ENCODE measurements at regions not wholly inside any gene's neighbourhood (a gene's known extent, or its start where the extent isn't known, plus 50 kb on each side); places are given as distances from the start of the nearest gene placed in this dataset.

DNA sequence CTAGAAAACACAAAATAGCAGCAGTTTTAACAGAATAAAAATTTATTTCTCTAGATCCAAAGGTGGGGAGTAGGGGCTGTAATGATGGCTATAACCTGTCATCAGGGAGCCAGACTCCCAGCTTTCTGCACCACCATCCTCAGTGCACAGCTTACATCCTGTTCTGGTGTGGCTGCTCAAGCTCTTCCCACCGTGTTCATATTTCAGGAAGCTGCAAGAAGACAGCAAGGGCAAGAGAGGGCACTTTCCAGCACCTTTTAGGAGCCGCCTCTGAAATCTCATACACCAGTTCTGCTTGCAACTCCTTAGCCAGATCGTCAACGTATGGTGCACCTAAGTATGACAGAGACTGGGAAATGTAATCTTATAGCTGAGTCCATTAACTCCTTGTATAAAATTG is 253.7 kb downstream of the CENPC start (continued):
- TF ChIP-seq, protein P1, sequence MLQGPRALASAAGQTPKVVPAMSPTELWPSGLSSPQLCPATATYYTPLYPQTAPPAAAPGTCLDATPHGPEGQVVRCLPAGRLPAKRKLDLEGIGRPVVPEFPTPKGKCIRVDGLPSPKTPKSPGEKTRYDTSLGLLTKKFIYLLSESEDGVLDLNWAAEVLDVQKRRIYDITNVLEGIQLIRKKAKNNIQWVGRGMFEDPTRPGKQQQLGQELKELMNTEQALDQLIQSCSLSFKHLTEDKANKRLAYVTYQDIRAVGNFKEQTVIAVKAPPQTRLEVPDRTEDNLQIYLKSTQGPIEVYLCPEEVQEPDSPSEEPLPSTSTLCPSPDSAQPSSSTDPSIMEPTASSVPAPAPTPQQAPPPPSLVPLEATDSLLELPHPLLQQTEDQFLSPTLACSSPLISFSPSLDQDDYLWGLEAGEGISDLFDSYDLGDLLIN (CRISPR knock-in tag; IDR thresholded peaks at IDR 0.05; ENCODE audit: borderline replicate concordance) = no peak

DNA sequence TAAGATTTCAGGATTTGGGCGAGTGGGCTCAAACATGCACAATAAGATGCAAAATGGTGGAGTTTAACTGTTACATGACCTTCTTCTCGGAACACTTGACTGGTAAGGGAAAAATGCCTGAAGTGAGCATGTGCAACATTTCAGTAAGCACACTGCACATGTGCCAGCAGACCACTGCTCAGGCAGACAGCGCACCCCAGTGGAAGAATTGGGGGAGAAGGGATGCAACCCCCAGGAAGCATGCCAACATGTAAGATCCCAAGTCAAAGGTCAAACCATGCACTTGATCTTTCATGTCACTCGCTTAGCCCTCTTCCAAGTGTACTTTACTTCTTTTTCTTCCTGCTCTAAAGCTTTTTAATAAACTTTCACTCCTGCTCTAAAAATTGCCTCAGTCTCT is 256.3 kb downstream of the CENPC start:
- no peak overlapping the region for H3K4me2 ChIP-seq (ENCODE audit: low read depth, low read length)
- no peaks in the 10 kb centered on the region for H3K27me3 ChIP-seq (ENCODE audit: control insufficient read depth in 1 of 2, insufficient read depth in 2 of 2, low read length in 2 of 2)
- H3K4me1 ChIP-seq (ENCODE audit: insufficient read depth, low read length) = no peaks in the 10 kb centered on the region
- ChIA-PET POLR2A (no interaction called here), CTCF (ENCODE audit: low intra/inter-chr PET ratio, low total read pairs) (no interaction called here)
- no peak overlapping the region for H2AFZ ChIP-seq (ENCODE audit: low read length)
- H3K27ac ChIP-seq (ENCODE audit: extremely low read length, insufficient read depth, low read length) = no peak overlapping the region
- FAIRE-seq (peak; percentile 26), ATAC-seq (peak; percentile 81), DNase-seq (ENCODE audit: low spot score) (peak; percentile 14)
- H3K36me3 ChIP-seq (replicated peaks in 1 of 2; ENCODE audit: control insufficient read depth in 1 of 2, insufficient read depth in 2 of 2, low read length in 2 of 2) = no peaks in the 10 kb centered on the region
- 0% methylated on average over 3 of the region's 4 CpGs for WGBS (ENCODE audit: low lambda C conversion rate)
- H3K4me3 ChIP-seq (replicated peaks in 1 of 3; ENCODE audit: insufficient read depth in 1 of 3, low read depth in 2 of 3, low read length in 3 of 3) = no peak overlapping the region
- no peaks in the 10 kb centered on the region for H3K9me3 ChIP-seq (ENCODE audit: low read length)
- no peaks in the 10 kb centered on the region for H4K20me1 ChIP-seq (ENCODE audit: insufficient read depth, low read length)
- no peaks in the 10 kb centered on the region for H3K79me2 ChIP-seq (ENCODE audit: insufficient read depth, low read length)
- intact Hi-C loops (cut with micrococcal nuclease; ENCODE audit: unreplicated experiment) (no loop called here), in situ Hi-C loops (cut with HindIII; ENCODE audit: extremely low pct_ligation_motif_present, low pct_unique_long_range_greater_than_20kb) (no loop called here)
- no peak overlapping the region for H3K9ac ChIP-seq (ENCODE audit: insufficient read depth, low read depth, low read length)
- no TSS peak for BruUV-seq (replicated peaks)
- TF ChIP-seq NR2F6 (IDR thresholded peaks at IDR 0.05) (peak; percentile 73), NR2F6 (CRISPR knock-in tag; IDR thresholded peaks at IDR 0.05) (peak; percentile 78), FOXA3 (CRISPR knock-in tag; IDR thresholded peaks at IDR 0.05) (no peak), NR2C2 (CRISPR knock-in tag; IDR thresholded peaks at IDR 0.05; ENCODE audit: borderline replicate concordance) (peak; percentile 35; the same call in 1 of the 2 replicates), KLF6 (CRISPR knock-in tag; IDR thresholded peaks at IDR 0.05) (no peak), ZIK1 (CRISPR knock-in tag; IDR thresholded peaks at IDR 0.05; ENCODE audit: borderline replicate concordance, low read depth) (no peak), NFIB (CRISPR knock-in tag; IDR thresholded peaks at IDR 0.05; ENCODE audit: borderline replicate concordance) (no peak), RAD21 (CRISPR knock-in tag; IDR thresholded peaks at IDR 0.05) (peak; percentile 47; the same call in 1 of the 2 replicates), CREB1 (IDR thresholded peaks at IDR 0.05) (no peak), CREB1 (CRISPR knock-in tag; IDR thresholded peaks at IDR 0.05) (no peak), HDAC2 (CRISPR knock-in tag; IDR thresholded peaks at IDR 0.05) (no peak)
- TF ChIP-seq, protein P2, sequence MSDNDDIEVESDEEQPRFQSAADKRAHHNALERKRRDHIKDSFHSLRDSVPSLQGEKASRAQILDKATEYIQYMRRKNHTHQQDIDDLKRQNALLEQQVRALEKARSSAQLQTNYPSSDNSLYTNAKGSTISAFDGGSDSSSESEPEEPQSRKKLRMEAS (IDR thresholded peaks at IDR 0.05) = 0 out of 2 replicates have a peak, but pooled peaks have one; percentile 19
- TF ChIP-seq, protein P3, sequence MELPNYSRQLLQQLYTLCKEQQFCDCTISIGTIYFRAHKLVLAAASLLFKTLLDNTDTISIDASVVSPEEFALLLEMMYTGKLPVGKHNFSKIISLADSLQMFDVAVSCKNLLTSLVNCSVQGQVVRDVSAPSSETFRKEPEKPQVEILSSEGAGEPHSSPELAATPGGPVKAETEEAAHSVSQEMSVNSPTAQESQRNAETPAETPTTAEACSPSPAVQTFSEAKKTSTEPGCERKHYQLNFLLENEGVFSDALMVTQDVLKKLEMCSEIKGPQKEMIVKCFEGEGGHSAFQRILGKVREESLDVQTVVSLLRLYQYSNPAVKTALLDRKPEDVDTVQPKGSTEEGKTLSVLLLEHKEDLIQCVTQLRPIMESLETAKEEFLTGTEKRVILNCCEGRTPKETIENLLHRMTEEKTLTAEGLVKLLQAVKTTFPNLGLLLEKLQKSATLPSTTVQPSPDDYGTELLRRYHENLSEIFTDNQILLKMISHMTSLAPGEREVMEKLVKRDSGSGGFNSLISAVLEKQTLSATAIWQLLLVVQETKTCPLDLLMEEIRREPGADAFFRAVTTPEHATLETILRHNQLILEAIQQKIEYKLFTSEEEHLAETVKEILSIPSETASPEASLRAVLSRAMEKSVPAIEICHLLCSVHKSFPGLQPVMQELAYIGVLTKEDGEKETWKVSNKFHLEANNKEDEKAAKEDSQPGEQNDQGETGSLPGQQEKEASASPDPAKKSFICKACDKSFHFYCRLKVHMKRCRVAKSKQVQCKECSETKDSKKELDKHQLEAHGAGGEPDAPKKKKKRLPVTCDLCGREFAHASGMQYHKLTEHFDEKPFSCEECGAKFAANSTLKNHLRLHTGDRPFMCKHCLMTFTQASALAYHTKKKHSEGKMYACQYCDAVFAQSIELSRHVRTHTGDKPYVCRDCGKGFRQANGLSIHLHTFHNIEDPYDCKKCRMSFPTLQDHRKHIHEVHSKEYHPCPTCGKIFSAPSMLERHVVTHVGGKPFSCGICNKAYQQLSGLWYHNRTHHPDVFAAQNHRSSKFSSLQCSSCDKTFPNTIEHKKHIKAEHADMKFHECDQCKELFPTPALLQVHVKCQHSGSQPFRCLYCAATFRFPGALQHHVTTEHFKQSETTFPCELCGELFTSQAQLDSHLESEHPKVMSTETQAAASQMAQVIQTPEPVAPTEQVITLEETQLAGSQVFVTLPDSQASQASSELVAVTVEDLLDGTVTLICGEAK (IDR thresholded peaks at IDR 0.05) = no peak
- TF ChIP-seq, protein P3 (CRISPR knock-in tag; IDR thresholded peaks at IDR 0.05) = no peak

Measured in HepG2 (cell line).